Adrenal gland (tissue), 5 donors: ENCODE measurements at regions not wholly inside any gene's neighbourhood (a gene's known extent, or its start where the extent isn't known, plus 50 kb on each side); places are given as distances from the start of the nearest gene placed in this dataset.

Experiments used
- CTCF ChIP-seq, 6 experiments: fragments of 450-650 bp in 4 of 6; fragments of 200-600 bp in 2 of 6; sonication (generic) in 1 of 6; IDR thresholded peaks; 1 replicate in 5 of 6; 2 replicates in 1 of 6; pipeline versions ENCODE4 v1.5.1 to v1.8.0; 2016 to 2021; ENCODE audit warnings: antibody characterized with exemption in 6 of 6, mild to moderate bottlenecking in 2 of 6, moderate library complexity in 1 of 6
- POLR2A ChIP-seq, 2 donors: fragments of 450-650 bp; IDR thresholded peaks; one replicate each; pipeline ENCODE4 v1.6.1; 2017; ENCODE audit warnings: antibody characterized with exemption in 2 of 2, mild to moderate bottlenecking in 2 of 2, moderate library complexity in 1 of 2
- donor health status: DM: no; HTN: no; CAD: no.

- TF ChIP-seq POLR2A (IDR thresholded peaks at IDR 0.05) (no peak), CTCF (IDR thresholded peaks at IDR 0.05) (no peak)
These were observed 575.2 kb upstream of the FRG1 start for GRCh38 chr4:189365451-189365850.
